ENCODE measurements at regions not wholly inside any gene's neighbourhood (a gene's known extent, or its start where the extent isn't known, plus 50 kb on each side); places are given as distances from the start of the nearest gene placed in this dataset.
"Not testable (repeated sequence)": the region's sequence is repeated elsewhere in the genome, so short reads cannot be mapped to it uniquely, and the experiment has no call there.

GRCh38 chr6:133057352-133057751, 183.8 kb upstream of the EYA4 start:
- DNase-seq = no peak

DNA sequence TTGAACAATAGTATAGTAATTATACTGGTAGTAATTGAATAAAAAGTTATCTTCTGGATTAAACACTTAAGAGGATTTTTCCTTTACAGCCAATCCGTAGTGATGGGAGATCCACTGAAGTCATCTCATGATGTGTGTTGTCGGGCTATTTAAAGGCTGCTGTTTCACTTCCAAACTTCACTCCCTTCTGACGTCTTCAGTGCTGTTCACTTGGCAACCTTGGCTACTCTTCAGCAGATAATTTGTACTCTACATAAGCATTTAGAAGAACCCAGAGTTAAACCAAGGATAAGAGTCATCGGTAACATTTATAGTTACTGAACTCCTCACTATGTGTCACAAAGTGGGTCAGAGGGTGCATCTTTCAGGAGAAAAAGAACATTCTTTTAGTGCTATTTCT, 179.1 kb upstream of the EYA4 start:
- DNase-seq = no peak

GRCh38 chr6:133062696-133063306, 178.4 kb upstream of the EYA4 start:
- no peak for DNase-seq

GRCh38 chr6:133067960-133068359, 173.2 kb upstream of the EYA4 start:
- no peak for DNase-seq

DNA sequence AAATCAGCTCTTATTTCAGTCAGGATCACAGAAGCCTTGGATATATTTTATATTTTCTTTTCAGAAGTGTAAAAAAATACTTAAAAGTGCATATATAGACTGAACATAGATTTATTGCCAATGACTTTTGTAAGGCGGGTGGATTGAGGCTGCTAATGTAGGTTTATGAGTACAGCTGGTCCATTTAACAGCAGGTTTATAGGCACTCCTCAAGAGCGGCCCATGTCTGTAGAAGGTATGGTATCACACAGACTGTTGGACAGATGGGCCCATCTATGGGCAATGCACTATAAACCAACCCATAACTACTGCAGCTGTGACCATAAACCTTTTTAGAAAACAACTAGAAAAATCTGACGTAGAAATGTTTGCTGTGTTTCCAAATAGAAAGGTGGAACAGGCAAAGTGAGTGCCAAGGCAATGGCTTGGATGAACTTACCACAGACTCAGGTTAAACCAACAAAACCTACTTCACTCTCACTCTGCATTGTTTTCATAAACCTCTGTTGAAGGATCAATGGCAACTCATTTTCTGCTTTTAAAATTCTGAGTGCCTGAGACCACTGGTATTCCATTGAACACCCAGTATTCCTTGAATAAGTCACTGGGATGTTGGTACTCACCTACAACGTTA, 170.6 kb upstream of the EYA4 start:
- DNase-seq = no peak

DNA sequence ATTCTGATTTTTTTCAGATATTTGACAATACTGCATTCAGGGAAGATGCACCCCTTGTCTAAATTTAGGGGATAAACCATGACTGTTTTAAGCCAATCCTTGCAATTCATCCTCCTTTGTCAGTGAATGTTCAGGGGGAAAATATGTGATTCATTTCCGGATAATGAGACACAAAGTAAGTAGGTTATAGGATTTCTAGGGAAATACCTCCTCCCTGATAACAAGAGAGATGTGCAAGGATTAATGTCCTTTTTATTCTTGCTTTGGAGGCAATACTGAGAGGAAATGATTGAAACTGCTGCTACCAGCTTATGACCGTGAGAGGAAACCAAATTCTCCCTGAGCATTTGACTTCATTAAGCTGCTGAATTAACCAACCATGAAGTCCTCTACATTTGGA, 161.3 kb upstream of the EYA4 start:
- DNase-seq = no peak

- DNase-seq = peak; percentile 61
Observed at GRCh38 chr6:133083248-133083967, 157.7 kb upstream of the EYA4 start.

- no peak for DNase-seq
Observed at GRCh38 chr6:133085471-133085870, 155.7 kb upstream of the EYA4 start.

DNA sequence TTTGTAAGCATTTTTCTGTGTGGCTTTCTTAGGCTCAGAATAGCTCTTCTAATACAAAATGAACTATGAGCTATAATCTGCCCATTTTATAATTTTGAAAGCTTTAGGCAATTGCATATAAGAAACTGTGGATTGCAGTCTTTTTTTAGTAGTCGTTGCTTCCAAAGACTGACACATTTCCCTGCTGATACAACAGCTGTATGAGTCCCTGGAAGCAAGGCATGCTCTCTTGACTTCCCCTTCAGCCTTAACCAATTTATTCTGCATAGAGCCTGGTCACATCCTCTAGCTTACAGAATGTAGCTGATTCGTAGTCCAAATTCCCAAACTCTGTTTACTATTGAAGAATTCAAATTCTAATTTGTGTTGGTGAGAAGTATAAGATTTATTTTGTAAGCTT, 155.3 kb upstream of the EYA4 start:
- no peak for DNase-seq

DNA sequence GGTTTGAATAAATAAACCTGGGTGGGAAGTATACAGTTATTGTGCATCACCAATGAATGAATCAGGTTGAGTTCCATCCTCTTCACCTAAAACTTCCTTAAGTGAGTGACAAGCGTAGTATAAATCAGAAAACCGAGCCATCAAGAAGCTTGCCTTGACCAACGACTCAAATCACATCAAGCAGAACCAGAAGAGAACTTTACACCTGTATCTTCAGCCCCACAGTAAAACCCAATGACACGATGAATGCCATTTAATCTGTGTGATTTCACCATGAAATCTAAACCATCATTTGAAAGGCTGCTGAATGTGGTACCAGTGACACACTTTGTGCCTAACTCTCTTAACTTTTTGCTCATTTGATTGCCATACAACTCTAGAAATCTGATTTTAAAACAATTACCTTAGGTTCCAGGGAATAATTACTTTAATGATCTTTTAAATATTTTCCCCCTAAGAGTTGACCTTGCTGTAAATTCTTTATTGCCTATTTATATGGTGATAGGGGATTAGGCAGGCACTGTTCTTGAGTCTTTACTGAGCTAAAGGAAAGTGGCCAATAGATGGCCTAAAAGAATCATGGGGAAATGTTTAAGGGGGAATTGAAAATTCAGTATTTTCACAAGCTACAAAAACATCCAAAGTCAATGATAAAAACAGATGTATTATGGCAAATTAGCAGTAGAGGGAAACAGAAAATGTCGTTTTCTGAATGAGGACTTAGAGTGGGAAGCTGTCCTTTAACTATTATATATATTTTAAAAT, 152.0 kb upstream of the EYA4 start:
- no peak for DNase-seq

GRCh38 chr6:133092199-133092598, 149.0 kb upstream of the EYA4 start:
- DNase-seq = no peak

DNA sequence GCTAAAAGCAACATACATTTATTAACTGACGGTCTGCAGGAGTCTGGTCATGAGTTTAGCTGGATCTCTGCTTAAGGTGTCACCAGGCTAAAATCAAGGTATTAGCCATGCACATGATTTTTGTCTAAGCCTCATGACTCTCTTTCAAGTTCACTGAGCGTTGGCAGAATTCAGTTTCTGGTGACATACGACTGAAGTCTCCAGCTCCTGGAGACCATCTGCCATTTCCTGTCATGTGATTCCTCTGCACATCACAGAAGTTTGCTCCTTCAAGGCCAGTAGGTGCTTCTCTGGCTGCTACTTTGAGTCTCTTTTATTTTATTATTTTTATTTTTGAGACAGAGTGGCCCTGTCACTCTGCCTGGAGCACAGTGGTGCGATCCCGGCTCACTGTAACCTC, 148.4 kb upstream of the EYA4 start:
- DNase-seq = no peak

DNA sequence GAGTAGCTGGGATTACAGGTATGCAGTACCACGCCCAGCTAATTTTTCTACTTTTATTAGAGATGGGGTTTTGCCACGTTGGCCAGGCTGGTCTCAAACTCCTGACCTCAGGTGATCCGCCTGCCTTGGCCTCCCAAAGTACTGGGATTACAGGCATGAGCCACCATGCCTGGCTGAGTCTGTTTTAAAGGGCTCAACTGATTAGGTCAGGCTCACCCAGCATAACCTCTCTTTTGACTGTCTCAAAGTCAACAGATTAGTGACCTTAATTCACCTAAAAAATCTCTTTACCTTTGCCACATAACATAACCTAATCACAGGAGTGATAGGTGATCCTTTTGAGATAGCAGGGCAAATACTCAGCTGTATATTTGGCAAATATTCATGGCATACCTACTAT, 147.9 kb upstream of the EYA4 start:
- not testable (repeated sequence) for DNase-seq

DNA sequence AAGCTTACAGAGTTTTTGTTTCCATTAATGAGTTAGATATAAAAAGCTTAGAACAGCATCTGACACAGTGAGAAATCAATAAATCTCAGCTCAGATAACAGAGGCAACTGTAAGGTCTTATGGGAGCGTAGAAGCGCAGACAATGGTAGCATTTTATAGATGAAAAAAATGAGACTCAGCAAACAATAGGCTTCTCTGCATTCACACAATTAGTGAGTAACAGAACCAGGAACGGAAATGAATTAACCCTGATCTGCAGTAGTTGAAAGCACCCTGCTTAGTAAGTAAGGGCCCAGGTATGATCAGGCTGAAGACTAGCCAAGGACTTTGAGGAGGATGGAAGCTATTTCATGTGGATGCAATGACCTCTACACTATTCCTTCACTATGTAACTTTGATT, 147.2 kb upstream of the EYA4 start:
- DNase-seq = no peak

DNA sequence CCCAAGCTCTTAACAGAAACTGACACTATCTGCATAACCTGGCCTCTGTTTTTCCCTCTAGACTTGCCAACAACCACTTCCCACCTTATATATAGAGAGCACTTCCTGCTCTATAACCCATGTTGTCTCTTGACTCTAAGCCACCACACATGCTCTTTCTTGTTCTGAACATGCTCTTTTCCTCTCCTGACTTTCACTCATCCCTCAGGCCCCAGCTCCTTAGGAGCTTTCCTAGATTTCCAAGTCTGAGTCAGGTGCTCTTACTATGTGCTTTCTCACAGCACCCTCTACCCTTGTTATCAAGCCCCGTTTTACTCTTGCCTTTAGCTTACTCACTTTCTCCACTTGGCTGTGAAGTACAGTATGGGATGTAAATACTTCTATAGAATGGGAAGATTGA, 143.9 kb upstream of the EYA4 start:
- DNase-seq = no peak

DNA sequence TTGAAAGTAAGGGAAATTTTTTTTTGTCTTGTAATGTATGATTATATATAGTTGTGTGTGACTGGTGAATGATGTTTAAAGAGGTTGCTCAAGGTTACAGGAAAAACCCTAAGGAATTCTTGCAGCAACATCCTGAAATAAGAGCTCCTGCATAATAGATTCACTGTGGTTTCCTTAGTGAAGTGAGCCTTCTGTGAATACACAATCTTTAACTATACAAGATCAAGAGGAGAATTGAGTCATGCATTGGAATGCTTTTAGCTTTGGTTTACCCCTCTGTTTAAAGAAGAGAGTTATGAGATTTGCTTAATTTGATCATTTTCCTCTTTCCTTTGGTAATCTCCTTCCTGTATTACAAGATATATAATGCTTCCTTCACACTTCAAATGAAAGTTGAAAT, 141.6 kb upstream of the EYA4 start:
- DNase-seq = no peak

- DNase-seq = no peak
Observed at GRCh38 chr6:133100865-133101264, 140.3 kb upstream of the EYA4 start.

GRCh38 chr6:133101790-133102189, 139.4 kb upstream of the EYA4 start:
- DNase-seq = no peak

GRCh38 chr6:133106934-133107333, 134.2 kb upstream of the EYA4 start:
- no peak for DNase-seq

GRCh38 chr6:133108419-133108818, 132.7 kb upstream of the EYA4 start:
- no peak for DNase-seq

DNA sequence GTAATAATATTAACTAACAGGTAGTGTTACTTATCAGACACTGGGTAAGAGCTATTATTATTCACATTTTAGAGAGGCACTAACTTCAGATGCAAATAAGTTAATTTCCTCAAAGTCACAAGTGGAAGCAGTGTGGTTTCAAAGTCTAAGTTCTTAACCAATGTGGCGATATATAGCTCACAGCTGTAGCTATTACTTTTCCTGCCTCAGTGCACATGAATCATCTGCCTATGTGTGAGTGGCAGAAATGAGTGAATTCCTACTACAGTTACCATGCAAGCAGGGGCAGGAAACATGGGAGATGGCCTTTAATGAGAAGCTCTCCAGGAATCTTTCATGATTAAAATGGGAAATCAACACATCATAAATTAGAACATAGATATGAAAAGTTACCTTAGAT, 126.2 kb upstream of the EYA4 start:
- no peak for DNase-seq

DNA sequence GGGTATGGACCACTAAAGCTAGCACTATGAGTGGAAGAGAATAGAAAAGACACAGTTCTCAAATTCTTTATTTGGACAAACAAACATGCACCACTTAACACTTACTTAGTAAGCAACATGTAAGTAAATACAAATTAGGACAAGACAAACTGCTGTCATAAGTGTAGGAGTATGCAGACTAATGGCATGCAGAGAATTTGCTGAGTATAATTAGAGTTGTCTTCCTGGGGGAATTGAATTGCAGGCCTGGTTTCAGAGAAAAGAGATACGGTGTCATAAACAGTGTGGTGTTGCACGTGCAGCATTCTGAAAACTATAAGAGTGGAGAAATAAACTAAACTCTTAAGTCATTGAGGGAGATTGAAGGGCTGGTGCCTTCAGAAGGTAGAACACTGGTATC, 125.2 kb upstream of the EYA4 start:
- DNase-seq = no peak

GRCh38 chr6:133128191-133128590, 113.0 kb upstream of the EYA4 start:
- DNase-seq = no peak

GRCh38 chr6:133129556-133129955, 111.6 kb upstream of the EYA4 start:
- DNase-seq = no peak

Data from NCI-H774 (cell line).